Retinal pigment epithelial cell (primary cell): ENCODE measurements at regions not wholly inside any gene's neighbourhood (a gene's known extent, or its start where the extent isn't known, plus 50 kb on each side); places are given as distances from the start of the nearest gene placed in this dataset.

Source experiments
- DNase-seq: peaks from one replicate; pipeline ENCODE4 v3.0.0-alpha.2; 2010; ENCODE audit warnings: low read depth
- H3K4me3 ChIP-seq: 2 replicates; pipeline ENCODE4 v1.5.1; 2011; ENCODE audit warnings: mild to moderate bottlenecking, low read length, control low read depth, moderate library complexity
- CTCF ChIP-seq: conservative IDR thresholded peaks from 2 replicates; pipeline ENCODE4 v1.5.1; 2011; ENCODE audit warnings: low read depth, low read length, control low read depth, inconsistent platforms

- DNase-seq, result no peak
- no peak overlapping the region for H3K4me3 ChIP-seq
- TF ChIP-seq CTCF, result no peak
Observed at GRCh38 chr14:34231626-34232025, 230.4 kb downstream of the SPTSSA start.

- TF ChIP-seq CTCF, result no peak
- DNase-seq, result no peak
- H3K4me3 ChIP-seq, result no peak overlapping the region
Observed at GRCh38 chr14:34229140-34229539, 232.9 kb downstream of the SPTSSA start.

- no peak for TF ChIP-seq CTCF
- H3K4me3 ChIP-seq, result no peak overlapping the region
- DNase-seq, result no peak
Observed at GRCh38 chr14:34228650-34228976, 233.4 kb downstream of the SPTSSA start.

- peak; percentile 9 for DNase-seq
- TF ChIP-seq CTCF, result peak; percentile 83
- peak overlapping the region; percentile 21 for H3K4me3 ChIP-seq
Observed at GRCh38 chr14:34227834-34228649, 234.0 kb downstream of the SPTSSA start.

GRCh38 chr14:34224221-34224620 is 237.8 kb downstream of the SPTSSA start:
- H3K4me3 ChIP-seq, result no peak overlapping the region
- no peak for TF ChIP-seq CTCF
- DNase-seq, result no peak

GRCh38 chr14:34223373-34224148 is 238.5 kb downstream of the SPTSSA start:
- no peak for TF ChIP-seq CTCF
- DNase-seq, result no peak
- no peak overlapping the region for H3K4me3 ChIP-seq

- no peak for TF ChIP-seq CTCF
- DNase-seq, result no peak
Observed at GRCh38 chr14:34222867-34223266, 239.2 kb downstream of the SPTSSA start.

More at GRCh38 chr14:34222867-34223266, 239.2 kb downstream of the SPTSSA start:
- H3K4me3 ChIP-seq, result no peak overlapping the region
